Activated CD4-positive, CD25-positive, alpha-beta regulatory T cell (primary cell): ENCODE measurements at regions not wholly inside any gene's neighbourhood (a gene's known extent, or its start where the extent isn't known, plus 50 kb on each side); places are given as distances from the start of the nearest gene placed in this dataset.
"Not testable (repeated sequence)": the region's sequence is repeated elsewhere in the genome, so short reads cannot be mapped to it uniquely, and the experiment has no call there.

Source experiments
- DNase-seq, 4 experiments: peaks; one replicate each; lab custom pipeline; 2025; lab: John Stamatoyannopoulos, UW

GRCh38 chr5:106435185-106435584 is 1235.6 kb downstream of the EFNA5 start:
- DNase-seq, result no peak

- DNase-seq, result not testable (repeated sequence)
Observed at GRCh38 chr5:106430733-106431132, 1240.0 kb downstream of the EFNA5 start.

- no peak for DNase-seq
Observed at GRCh38 chr5:106423109-106423897, 1247.4 kb downstream of the EFNA5 start.

GRCh38 chr5:106420102-106420501 is 1250.6 kb downstream of the EFNA5 start:
- no peak for DNase-seq

GRCh38 chr5:106418196-106418595 is 1252.5 kb downstream of the EFNA5 start:
- no peak for DNase-seq

- no peak for DNase-seq
Observed at GRCh38 chr5:106417566-106417965, 1253.2 kb downstream of the EFNA5 start.

GRCh38 chr5:106417163-106417562 is 1253.6 kb downstream of the EFNA5 start:
- no peak for DNase-seq

GRCh38 chr5:106415541-106415940 is 1255.2 kb downstream of the EFNA5 start:
- no peak for DNase-seq

- no peak for DNase-seq
Observed at GRCh38 chr5:106414342-106414741, 1256.4 kb downstream of the EFNA5 start.

GRCh38 chr5:106412606-106413005 is 1258.1 kb downstream of the EFNA5 start:
- no peak for DNase-seq

GRCh38 chr5:106408570-106408969 is 1262.2 kb downstream of the EFNA5 start:
- DNase-seq, result no peak

GRCh38 chr5:106408141-106408540 is 1262.6 kb downstream of the EFNA5 start:
- no peak for DNase-seq

GRCh38 chr5:106401561-106401960 is 1269.2 kb downstream of the EFNA5 start:
- DNase-seq, result no peak

GRCh38 chr5:106399391-106399790 is 1271.3 kb downstream of the EFNA5 start:
- DNase-seq, result no peak

- DNase-seq, result no peak
Observed at GRCh38 chr5:106397700-106398099, 1273.0 kb downstream of the EFNA5 start.

- no peak for DNase-seq
Observed at GRCh38 chr5:106393276-106393675, 1277.5 kb downstream of the EFNA5 start.

- DNase-seq, result no peak
Observed at GRCh38 chr5:106392766-106393165, 1278.0 kb downstream of the EFNA5 start.

GRCh38 chr5:106387767-106388166 is 1283.0 kb downstream of the EFNA5 start:
- not testable (repeated sequence) for DNase-seq

GRCh38 chr5:106386287-106386686 is 1284.5 kb downstream of the EFNA5 start:
- no peak for DNase-seq

- no peak for DNase-seq
Observed at GRCh38 chr5:106380736-106381135, 1290.0 kb downstream of the EFNA5 start.

- no peak for DNase-seq
Observed at GRCh38 chr5:106376522-106376921, 1294.2 kb downstream of the EFNA5 start.

GRCh38 chr5:106374956-106375355 is 1295.8 kb downstream of the EFNA5 start:
- no peak for DNase-seq

GRCh38 chr5:106368021-106368420 is 1302.7 kb downstream of the EFNA5 start:
- DNase-seq, result no peak

- no peak for DNase-seq
Observed at GRCh38 chr5:106367281-106367680, 1303.5 kb downstream of the EFNA5 start.
